ENCODE measurements at regions not wholly inside any gene's neighbourhood (a gene's known extent, or its start where the extent isn't known, plus 50 kb on each side); places are given as distances from the start of the nearest gene placed in this dataset.

GRCh38 chr6:40194447-40195170 lies 260.3 kb upstream of the MOCS1 start:
- Histone ChIP-seq H3K4me1 (ENCODE audit: control insufficient read depth in 1 of 2, insufficient read depth in 1 of 2, low read depth in 1 of 2, low read length in 1 of 2) (no peaks in the 10 kb centered on the region), H3K9me3 (no peaks in the 10 kb centered on the region), H3K36me3 (no peaks in the 10 kb centered on the region), H3K4me3 (ENCODE audit: low read depth in 1 of 2, low read length in 1 of 2) (no peak overlapping the region), H3K27me3 (no peaks in the 10 kb centered on the region), H3K27ac (no peak overlapping the region)
- TF ChIP-seq CTCF (IDR thresholded peaks at IDR 0.05), result no peak

- Histone ChIP-seq H3K27ac (no peak overlapping the region), H3K9me3 (no peaks in the 10 kb centered on the region), H3K36me3 (no peaks in the 10 kb centered on the region), H3K4me3 (ENCODE audit: low read depth in 1 of 2, low read length in 1 of 2) (no peak overlapping the region), H3K27me3 (no peaks in the 10 kb centered on the region), H3K4me1 (ENCODE audit: control insufficient read depth in 1 of 2, insufficient read depth in 1 of 2, low read depth in 1 of 2, low read length in 1 of 2) (no peaks in the 10 kb centered on the region)
- TF ChIP-seq CTCF (IDR thresholded peaks at IDR 0.05), result no peak
Observed at GRCh38 chr6:40192516-40192915, 258.3 kb upstream of the MOCS1 start.

- no peak for TF ChIP-seq CTCF (IDR thresholded peaks at IDR 0.05)
- Histone ChIP-seq H3K36me3 (no peaks in the 10 kb centered on the region), H3K4me1 (ENCODE audit: control insufficient read depth in 1 of 2, insufficient read depth in 1 of 2, low read depth in 1 of 2, low read length in 1 of 2) (no peaks in the 10 kb centered on the region), H3K27me3 (no peaks in the 10 kb centered on the region), H3K4me3 (ENCODE audit: low read depth in 1 of 2, low read length in 1 of 2) (no peak overlapping the region), H3K27ac (no peak overlapping the region), H3K9me3 (no peaks in the 10 kb centered on the region)
Observed at GRCh38 chr6:40188931-40189330, 254.7 kb upstream of the MOCS1 start.

- H3K27me3 ChIP-seq, result no peaks in the 10 kb centered on the region
- no peaks in the 10 kb centered on the region for H3K9me3 ChIP-seq
- TF ChIP-seq CTCF (IDR thresholded peaks at IDR 0.05), result no peak
- H3K27ac ChIP-seq, result no peak overlapping the region
- no peak overlapping the region for H3K4me3 ChIP-seq (ENCODE audit: low read depth in 1 of 2, low read length in 1 of 2)
- H3K36me3 ChIP-seq, result no peaks in the 10 kb centered on the region
- no peaks in the 10 kb centered on the region for H3K4me1 ChIP-seq (ENCODE audit: control insufficient read depth in 1 of 2, insufficient read depth in 1 of 2, low read depth in 1 of 2, low read length in 1 of 2)
Observed at GRCh38 chr6:40187535-40188144, 253.4 kb upstream of the MOCS1 start.

- Histone ChIP-seq H3K9me3 (no peaks in the 10 kb centered on the region), H3K4me1 (ENCODE audit: control insufficient read depth in 1 of 2, insufficient read depth in 1 of 2, low read depth in 1 of 2, low read length in 1 of 2) (no peaks in the 10 kb centered on the region), H3K27ac (no peak overlapping the region), H3K36me3 (no peaks in the 10 kb centered on the region), H3K27me3 (no peaks in the 10 kb centered on the region), H3K4me3 (ENCODE audit: low read depth in 1 of 2, low read length in 1 of 2) (no peak overlapping the region)
- TF ChIP-seq CTCF (IDR thresholded peaks at IDR 0.05), result no peak
Observed at GRCh38 chr6:40185486-40185885, 251.2 kb upstream of the MOCS1 start.

Measured in neutrophil (primary cell).